IgD-negative memory B cell (primary cell): ENCODE measurements at regions not wholly inside any gene's neighbourhood (a gene's known extent, or its start where the extent isn't known, plus 50 kb on each side); places are given as distances from the start of the nearest gene placed in this dataset.

Experiments
- H3K27ac Mint-ChIP-seq, 3 donors: one replicate each; pipeline ENCODE4 v1.8.0; 2020 to 2022; ENCODE audit warnings: mild to moderate bottlenecking in 3 of 3, mixed read lengths in 3 of 3, moderate library complexity in 1 of 3
- H3K27me3 Mint-ChIP-seq: one replicate; pipeline ENCODE4 v1.8.0; 2021; ENCODE audit warnings: mixed read lengths
- H3K36me3 Mint-ChIP-seq: one replicate; pipeline ENCODE4 v1.8.0; 2020; ENCODE audit warnings: mild to moderate bottlenecking, mixed read lengths
- H3K4me1 Mint-ChIP-seq, 3 donors: one replicate each; pipeline ENCODE4 v1.8.0; 2020 to 2022; ENCODE audit warnings: mixed read lengths in 3 of 3, mild to moderate bottlenecking in 1 of 3
- H3K4me3 Mint-ChIP-seq, 4 donors: one replicate each; pipeline ENCODE4 v1.8.0; 2020 to 2022; ENCODE audit warnings: mild to moderate bottlenecking in 4 of 4, mixed read lengths in 4 of 4, moderate library complexity in 3 of 4
- H3K9me3 Mint-ChIP-seq, 3 donors: one replicate each; pipeline ENCODE4 v1.8.0; 2020 to 2021; ENCODE audit warnings: mixed read lengths in 3 of 3, mild to moderate bottlenecking in 1 of 3

GRCh38 chr6:141313986-141314385 is 818.7 kb upstream of the GJE1 start:
- no peak overlapping the region for H3K27ac Mint-ChIP-seq
- no peak overlapping the region for H3K4me3 Mint-ChIP-seq
- peaks cover 2% of the 10 kb centered on the region for H3K27me3 Mint-ChIP-seq
- no peaks in the 10 kb centered on the region for H3K4me1 Mint-ChIP-seq
- H3K36me3 Mint-ChIP-seq: no peaks in the 10 kb centered on the region
- no peaks in the 10 kb centered on the region for H3K9me3 Mint-ChIP-seq

GRCh38 chr6:141309295-141309694 is 823.4 kb upstream of the GJE1 start:
- Mint-ChIP-seq H3K27me3 (no peaks in the 10 kb centered on the region), H3K36me3 (no peaks in the 10 kb centered on the region), H3K4me3 (no peak overlapping the region), H3K4me1 (no peaks in the 10 kb centered on the region), H3K27ac (no peak overlapping the region), H3K9me3 (no peaks in the 10 kb centered on the region)

DNA sequence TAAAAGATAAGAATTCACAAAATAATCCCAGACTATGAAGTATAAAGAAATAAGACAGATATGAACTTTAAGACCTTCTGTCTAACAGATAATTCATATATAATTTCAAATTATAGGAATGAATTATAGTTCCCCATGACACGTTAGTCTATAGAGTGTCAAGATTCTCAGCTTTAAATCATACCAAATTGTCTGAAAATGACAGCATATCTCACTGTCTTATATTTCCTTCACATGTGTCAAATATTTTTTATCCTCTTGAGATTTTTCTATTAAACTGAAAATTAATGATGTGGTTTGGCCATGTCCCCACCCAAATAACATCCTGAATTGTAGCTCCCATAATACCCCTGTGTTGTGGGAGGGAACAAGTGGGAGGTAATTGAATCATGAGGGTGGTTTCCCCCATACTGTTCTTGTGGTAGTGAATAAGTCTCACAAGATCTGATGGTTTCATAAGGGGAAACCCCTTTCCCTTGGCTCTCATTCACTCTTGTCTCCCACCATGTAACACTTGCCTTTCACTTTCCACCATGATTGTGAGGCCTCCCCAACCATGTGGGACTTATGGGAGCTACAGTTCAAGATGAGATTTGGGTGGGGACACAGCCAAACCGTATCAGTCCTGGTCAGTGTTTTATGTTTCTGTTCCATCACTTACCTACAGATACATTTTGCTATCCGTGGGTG is 825.3 kb upstream of the GJE1 start:
- Mint-ChIP-seq H3K36me3 (no peaks in the 10 kb centered on the region), H3K27me3 (no peaks in the 10 kb centered on the region), H3K4me3 (no peak overlapping the region), H3K27ac (peak overlapping the region in 1 of 3 donors; percentile 71), H3K4me1 (no peaks in the 10 kb centered on the region), H3K9me3 (no peaks in the 10 kb centered on the region)

- H3K4me3 Mint-ChIP-seq: no peak overlapping the region
- H3K4me1 Mint-ChIP-seq: no peaks in the 10 kb centered on the region
- no peaks in the 10 kb centered on the region for H3K9me3 Mint-ChIP-seq
- H3K36me3 Mint-ChIP-seq: no peaks in the 10 kb centered on the region
- no peak overlapping the region for H3K27ac Mint-ChIP-seq
- no peaks in the 10 kb centered on the region for H3K27me3 Mint-ChIP-seq
Measured at GRCh38 chr6:141303907-141304306, 828.8 kb upstream of the GJE1 start.

DNA sequence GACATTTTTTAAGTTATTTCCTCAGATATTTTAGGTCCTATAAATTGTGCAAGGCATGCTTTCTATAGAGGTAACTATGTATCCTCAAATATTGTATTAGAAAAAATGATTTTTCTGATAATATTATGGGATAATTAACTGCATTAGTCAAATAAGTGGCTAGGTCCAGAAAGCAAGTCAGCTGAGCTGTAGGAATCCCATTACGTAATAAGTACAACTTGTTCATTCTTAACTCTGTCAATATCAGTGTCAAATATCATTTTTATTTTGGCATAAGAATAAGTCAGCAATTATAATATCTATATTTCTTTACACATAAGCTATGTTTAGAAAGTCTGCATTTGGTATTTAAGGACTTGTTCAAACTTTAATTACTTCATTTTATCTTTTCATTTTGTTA is 830.9 kb upstream of the GJE1 start:
- H3K4me1 Mint-ChIP-seq: no peaks in the 10 kb centered on the region
- H3K9me3 Mint-ChIP-seq: no peaks in the 10 kb centered on the region
- H3K36me3 Mint-ChIP-seq: no peaks in the 10 kb centered on the region
- no peaks in the 10 kb centered on the region for H3K27me3 Mint-ChIP-seq
- H3K4me3 Mint-ChIP-seq: no peak overlapping the region
- no peak overlapping the region for H3K27ac Mint-ChIP-seq

DNA sequence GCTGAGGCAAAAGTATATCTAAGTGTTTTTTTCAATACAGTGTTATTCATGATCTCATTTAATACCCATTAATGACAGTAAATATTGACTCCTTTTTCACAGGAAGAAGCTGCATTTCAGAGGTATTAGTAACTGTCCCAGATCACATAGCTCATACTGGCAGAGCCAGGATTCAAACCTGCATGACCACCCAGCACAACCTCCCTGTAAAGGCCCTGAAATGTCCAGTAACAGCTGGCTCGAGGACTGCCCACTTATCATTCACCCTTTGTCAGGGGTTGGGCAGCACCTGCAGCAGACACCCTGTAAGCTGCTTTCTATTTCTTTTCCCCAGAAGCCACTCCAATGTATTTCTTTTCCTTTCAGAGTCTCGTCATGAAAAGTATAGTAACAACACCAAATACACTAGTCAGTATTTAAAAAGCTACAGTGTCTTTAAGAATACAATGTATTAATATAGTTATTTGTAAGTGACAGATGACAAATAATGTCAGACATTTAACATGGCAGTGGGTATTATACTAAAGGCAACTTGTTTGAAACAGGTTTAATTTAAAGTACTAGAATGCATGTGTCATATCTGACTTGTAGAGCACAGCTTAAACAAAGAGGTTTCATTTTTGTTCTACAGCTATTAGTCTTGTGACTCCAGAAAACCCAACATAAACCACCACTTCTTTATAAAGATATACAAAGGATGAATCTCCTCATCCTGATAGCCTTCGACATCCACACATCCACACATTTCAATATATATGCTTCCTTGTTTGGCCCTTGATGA is 841.6 kb upstream of the GJE1 start:
- H3K36me3 Mint-ChIP-seq: no peaks in the 10 kb centered on the region
- H3K27me3 Mint-ChIP-seq: no peaks in the 10 kb centered on the region
- no peak overlapping the region for H3K27ac Mint-ChIP-seq
- H3K9me3 Mint-ChIP-seq: peaks cover 0 to 10% (median 1%) of the 10 kb centered on the region in 3 donors
- H3K4me3 Mint-ChIP-seq: no peak overlapping the region
- H3K4me1 Mint-ChIP-seq: no peaks in the 10 kb centered on the region

DNA sequence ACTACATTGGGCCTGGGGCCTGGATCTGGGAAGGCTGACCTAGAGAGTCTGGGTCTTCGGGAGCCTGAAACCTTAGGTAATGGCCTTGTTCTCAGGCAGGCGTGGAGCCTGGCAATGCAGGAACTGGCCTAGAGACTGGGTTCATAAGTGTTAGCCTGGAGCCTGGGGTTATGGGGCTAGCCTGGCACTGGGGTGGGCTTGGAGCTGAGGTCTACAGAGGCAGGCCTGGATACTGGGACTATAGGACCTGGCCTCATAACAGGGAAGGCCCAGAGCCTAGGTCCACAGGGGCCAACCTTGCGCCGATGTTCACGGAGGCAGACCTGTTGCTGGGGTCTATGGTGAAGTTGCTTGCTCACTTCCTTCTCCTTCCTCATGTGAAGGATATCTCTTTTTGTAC is 843.8 kb upstream of the GJE1 start:
- peak overlapping the region in 1 of 4 donors; percentile 63 for H3K4me3 Mint-ChIP-seq
- H3K36me3 Mint-ChIP-seq: no peaks in the 10 kb centered on the region
- peaks cover 0 to 10% (median 1%) of the 10 kb centered on the region in 3 donors for H3K9me3 Mint-ChIP-seq
- H3K27ac Mint-ChIP-seq: no peak overlapping the region
- no peaks in the 10 kb centered on the region for H3K4me1 Mint-ChIP-seq
- H3K27me3 Mint-ChIP-seq: no peaks in the 10 kb centered on the region

DNA sequence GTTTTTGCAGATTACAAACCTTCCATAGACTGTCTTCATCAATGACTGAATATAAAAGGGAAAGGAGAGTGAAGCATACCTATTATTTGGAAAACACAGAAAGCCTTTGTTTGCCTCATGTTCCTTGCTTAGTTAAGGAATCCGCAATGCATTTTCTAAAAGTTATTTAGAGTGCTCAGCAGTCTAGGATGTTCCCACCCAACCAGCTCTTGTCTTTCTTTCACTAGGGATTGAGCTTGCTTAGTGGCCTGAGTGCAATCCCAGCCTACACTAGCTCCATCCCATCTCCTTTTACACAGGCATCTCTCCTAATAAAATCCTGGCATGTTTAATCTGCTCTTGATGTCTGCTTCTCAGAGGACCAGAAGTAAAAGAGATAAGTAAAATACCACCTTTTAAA is 850.5 kb upstream of the GJE1 start:
- Mint-ChIP-seq H3K4me3 (no peak overlapping the region), H3K36me3 (no peaks in the 10 kb centered on the region), H3K27ac (no peak overlapping the region), H3K27me3 (no peaks in the 10 kb centered on the region), H3K9me3 (no peaks in the 10 kb centered on the region), H3K4me1 (no peaks in the 10 kb centered on the region)

DNA sequence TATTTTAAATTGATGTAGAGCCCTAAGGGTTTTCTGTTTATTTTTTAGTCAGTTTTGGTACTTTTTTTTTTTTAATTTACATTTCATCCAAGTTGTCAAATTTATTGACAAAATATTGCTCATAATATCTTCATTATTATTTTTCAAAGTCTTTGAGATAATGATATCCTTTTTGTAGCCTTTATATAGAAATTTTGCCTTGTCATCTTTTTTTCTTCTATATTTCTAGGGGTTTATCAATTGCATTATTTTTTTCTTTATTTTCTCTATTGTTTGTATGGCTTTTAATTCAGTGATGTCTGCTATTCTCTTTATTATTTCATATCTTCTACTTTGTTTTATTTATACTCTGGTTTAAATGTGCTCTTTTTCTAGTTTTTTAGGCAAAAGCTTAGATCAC is 863.0 kb upstream of the GJE1 start:
- Mint-ChIP-seq H3K27ac (no peak overlapping the region), H3K4me1 (no peaks in the 10 kb centered on the region), H3K27me3 (no peaks in the 10 kb centered on the region), H3K36me3 (no peaks in the 10 kb centered on the region), H3K9me3 (no peaks in the 10 kb centered on the region), H3K4me3 (no peak overlapping the region)

- Mint-ChIP-seq H3K27me3 (no peaks in the 10 kb centered on the region), H3K9me3 (no peaks in the 10 kb centered on the region), H3K4me3 (no peak overlapping the region), H3K27ac (no peak overlapping the region), H3K36me3 (no peaks in the 10 kb centered on the region), H3K4me1 (no peaks in the 10 kb centered on the region)
Measured at GRCh38 chr6:141267420-141267819, 865.3 kb upstream of the GJE1 start.

DNA sequence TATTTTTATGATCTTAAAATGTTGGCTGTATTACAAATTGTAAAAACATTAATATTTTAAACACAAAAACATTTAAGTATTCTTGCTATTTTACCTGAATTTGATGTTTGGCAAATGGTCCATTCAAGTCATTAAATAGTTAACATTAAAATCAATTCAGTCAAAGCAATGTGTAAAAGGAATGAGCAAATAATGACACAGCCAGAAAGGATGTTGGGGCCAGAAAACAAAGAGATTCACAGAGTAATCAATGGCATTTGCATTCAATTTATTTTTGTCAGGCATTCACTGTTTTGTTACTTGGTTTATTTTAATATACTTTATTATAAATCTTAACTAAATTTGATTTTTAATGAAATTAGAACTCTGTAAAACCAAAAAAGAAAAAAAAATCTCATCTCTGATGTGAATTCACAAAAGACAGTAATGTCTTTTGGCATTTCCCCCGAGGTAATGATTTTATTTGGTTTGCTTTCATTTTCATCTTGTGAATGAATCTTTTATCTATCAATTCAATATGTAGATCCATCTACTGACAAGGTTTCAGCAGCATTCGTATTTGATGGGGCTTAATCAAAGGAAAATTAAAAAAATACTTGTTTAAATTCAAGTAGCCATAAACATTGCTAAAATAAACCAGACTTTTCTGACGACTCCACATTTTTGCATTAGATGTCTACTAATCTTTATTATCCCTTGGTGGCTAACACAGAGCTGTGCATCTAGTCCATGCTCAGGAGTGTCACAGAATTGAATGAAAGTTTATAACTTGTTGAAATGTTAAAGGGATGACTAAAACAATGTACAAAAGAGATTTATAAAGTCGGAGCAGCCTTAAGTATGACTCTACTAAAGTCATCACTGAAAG is 866.7 kb upstream of the GJE1 start:
- Mint-ChIP-seq H3K27me3 (no peaks in the 10 kb centered on the region), H3K27ac (no peak overlapping the region), H3K9me3 (no peaks in the 10 kb centered on the region), H3K4me1 (no peaks in the 10 kb centered on the region), H3K4me3 (no peak overlapping the region), H3K36me3 (no peaks in the 10 kb centered on the region)

- no peaks in the 10 kb centered on the region for H3K27me3 Mint-ChIP-seq
- H3K36me3 Mint-ChIP-seq: no peaks in the 10 kb centered on the region
- no peak overlapping the region for H3K27ac Mint-ChIP-seq
- no peaks in the 10 kb centered on the region for H3K9me3 Mint-ChIP-seq
- H3K4me1 Mint-ChIP-seq: no peaks in the 10 kb centered on the region
- no peak overlapping the region for H3K4me3 Mint-ChIP-seq
Measured at GRCh38 chr6:141264101-141264500, 868.6 kb upstream of the GJE1 start.

DNA sequence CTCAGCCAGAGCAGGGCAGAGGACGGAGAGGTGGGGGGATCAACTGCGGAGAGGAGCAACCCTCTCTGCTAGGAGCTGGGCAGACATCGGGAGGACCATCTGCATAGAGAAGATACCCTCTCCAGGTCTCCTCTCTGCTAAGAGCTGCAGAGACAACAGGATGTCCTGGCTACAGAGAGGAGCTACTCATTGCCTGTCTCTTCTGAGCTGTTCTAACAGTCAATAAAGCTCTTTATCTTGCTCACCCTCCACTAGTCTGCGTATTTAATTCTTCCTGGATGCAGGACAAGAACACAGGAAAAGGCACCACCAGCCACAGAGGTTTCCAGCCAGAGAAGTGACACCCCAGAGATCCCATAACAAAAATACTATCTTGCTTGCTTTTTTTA is 871.1 kb upstream of the GJE1 start:
- Mint-ChIP-seq H3K36me3 (no peaks in the 10 kb centered on the region), H3K27me3 (no peaks in the 10 kb centered on the region), H3K27ac (no peak overlapping the region), H3K9me3 (no peaks in the 10 kb centered on the region), H3K4me3 (no peak overlapping the region), H3K4me1 (no peaks in the 10 kb centered on the region)

GRCh38 chr6:141261016-141261671 is 871.6 kb upstream of the GJE1 start:
- Mint-ChIP-seq H3K27me3 (no peaks in the 10 kb centered on the region), H3K36me3 (no peaks in the 10 kb centered on the region), H3K27ac (no peak overlapping the region), H3K4me3 (no peak overlapping the region), H3K4me1 (no peaks in the 10 kb centered on the region), H3K9me3 (peaks cover 0 to 2% (median 0%) of the 10 kb centered on the region in 3 donors)

- Mint-ChIP-seq H3K9me3 (peaks cover 0 to 2% (median 0%) of the 10 kb centered on the region in 3 donors), H3K27ac (no peak overlapping the region), H3K4me1 (no peaks in the 10 kb centered on the region), H3K27me3 (no peaks in the 10 kb centered on the region), H3K36me3 (no peaks in the 10 kb centered on the region), H3K4me3 (no peak overlapping the region)
Measured at GRCh38 chr6:141260627-141261015, 872.1 kb upstream of the GJE1 start.
